SK-N-SH treated with all-trans-retinoic acid at 6 μM for 48 hours (cell line): ENCODE measurements at regions not wholly inside any gene's neighbourhood (a gene's known extent, or its start where the extent isn't known, plus 50 kb on each side); places are given as distances from the start of the nearest gene placed in this dataset.

Experiments
- ATAC-seq: fragments of 200-7000 bp; cut with Tn5 transposase; 3 replicates; pipeline ENCODE4 v1.9.1; 2020; ENCODE audit warnings: mild to moderate bottlenecking, moderate library complexity
- ARNTL ChIP-seq: fragments of 450-650 bp; formaldehyde crosslinking; IDR thresholded peaks from 2 replicates; pipeline ENCODE4 v1.5.0; 2020; ENCODE audit warnings: low read depth, mild to moderate bottlenecking, moderate library complexity, borderline replicate concordance
- BACH2 ChIP-seq: fragments of 250-450 bp; sonication (Bioruptor Pico); IDR thresholded peaks from 2 replicates; pipeline ENCODE4 v1.9.0; 2021; ENCODE audit warnings: mild to moderate bottlenecking, borderline replicate concordance
- CREB5 ChIP-seq: fragments of 250-450 bp; sonication (Bioruptor Pico); IDR thresholded peaks from 2 replicates; pipeline ENCODE4 v1.5.1; 2020; ENCODE audit warnings: low read depth, mild to moderate bottlenecking, moderate library complexity
- CSDC2 ChIP-seq: fragments of 250-450 bp; sonication (Bioruptor Pico); IDR thresholded peaks from 2 replicates; pipeline ENCODE4 v1.5.0; 2020; ENCODE audit warnings: mild to moderate bottlenecking, moderate library complexity
- CSRNP3 ChIP-seq: fragments of 250-450 bp; sonication (Bioruptor Pico); IDR thresholded peaks from 2 replicates; pipeline ENCODE4 v1.5.1; 2021; ENCODE audit warnings: mild to moderate bottlenecking, moderate library complexity
- GLIS3 ChIP-seq: fragments of 250-450 bp; sonication (Bioruptor Pico); IDR thresholded peaks from 2 replicates; pipeline ENCODE4 v1.5.0; 2020; ENCODE audit warnings: mild to moderate bottlenecking, moderate library complexity
- ISL1 ChIP-seq: fragments of 250-450 bp; sonication (Bioruptor Pico); IDR thresholded peaks from 2 replicates; pipeline ENCODE4 v2.1.2; 2022; ENCODE audit warnings: mild to moderate bottlenecking, moderate library complexity
- OSR1 ChIP-seq: fragments of 250-450 bp; sonication (Bioruptor Pico); IDR thresholded peaks from 2 replicates; pipeline ENCODE4 v1.8.0; 2022; ENCODE audit warnings: moderate library complexity, mild to moderate bottlenecking, inconsistent platforms
- PATZ1 ChIP-seq: fragments of 250-450 bp; sonication (Bioruptor Pico); IDR thresholded peaks from 2 replicates; pipeline ENCODE4 v1.8.0; 2020; ENCODE audit warnings: mild to moderate bottlenecking, moderate library complexity, borderline replicate concordance
- POU6F1 ChIP-seq: fragments of 250-450 bp; sonication (Bioruptor Pico); IDR thresholded peaks from 2 replicates; pipeline ENCODE4 v1.8.0; 2021; ENCODE audit warnings: low read depth, mild to moderate bottlenecking, moderate library complexity, borderline replicate concordance
- PPARA ChIP-seq: fragments of 250-450 bp; sonication (Bioruptor Pico); IDR thresholded peaks from 2 replicates; pipeline ENCODE4 v1.5.0; 2020; ENCODE audit warnings: mild to moderate bottlenecking, borderline replicate concordance
- RARB ChIP-seq: fragments of 250-450 bp; sonication (Bioruptor Pico); IDR thresholded peaks from 2 replicates; pipeline ENCODE4 v1.8.0; 2021; ENCODE audit warnings: mild to moderate bottlenecking, moderate library complexity
- SNAI2 ChIP-seq: fragments of 250-450 bp; sonication (Bioruptor Pico); IDR thresholded peaks from 2 replicates; pipeline ENCODE4 v1.5.0; 2020; ENCODE audit warnings: mild to moderate bottlenecking, moderate library complexity
- TCF4 ChIP-seq: fragments of 250-450 bp; sonication (Bioruptor Pico); IDR thresholded peaks from 2 replicates; pipeline ENCODE4 v1.8.0; 2021; ENCODE audit warnings: mild to moderate bottlenecking, moderate library complexity, borderline replicate concordance
- TOX ChIP-seq: fragments of 250-450 bp; sonication (Bioruptor Pico); IDR thresholded peaks from 2 replicates; pipeline ENCODE4 v1.8.0; 2021; ENCODE audit warnings: mild to moderate bottlenecking, moderate library complexity, borderline replicate concordance
- TSHZ2 ChIP-seq: fragments of 250-450 bp; sonication (Bioruptor Pico); IDR thresholded peaks from 2 replicates; pipeline ENCODE4 v1.5.0; 2020; ENCODE audit warnings: mild to moderate bottlenecking, moderate library complexity
- ZC3H10 ChIP-seq: fragments of 250-450 bp; sonication (Bioruptor Pico); IDR thresholded peaks from 2 replicates; pipeline ENCODE4 v1.5.1; 2021; ENCODE audit warnings: mild to moderate bottlenecking, moderate library complexity
- ZFP3 ChIP-seq: fragments of 250-450 bp; sonication (Bioruptor Pico); IDR thresholded peaks from 2 replicates; pipeline ENCODE4 v1.5.0; 2020; ENCODE audit warnings: mild to moderate bottlenecking, moderate library complexity
- ZFP30 ChIP-seq: fragments of 450-650 bp; formaldehyde crosslinking; IDR thresholded peaks from 2 replicates; pipeline ENCODE4 v1.5.0; 2022; ENCODE audit warnings: mild to moderate bottlenecking, moderate library complexity
- ZNF565 ChIP-seq: fragments of 450-650 bp; formaldehyde crosslinking; conservative IDR thresholded peaks from 2 replicates; pipeline ENCODE4 v1.5.0; 2020; ENCODE audit warnings: low read depth, mild to moderate bottlenecking, moderate library complexity
- ZNF70 ChIP-seq: fragments of 450-650 bp; formaldehyde crosslinking; IDR thresholded peaks from 2 replicates; pipeline ENCODE4 v1.5.0; 2020; ENCODE audit warnings: mild to moderate bottlenecking, moderate library complexity
- ZNF8 ChIP-seq: fragments of 450-650 bp; formaldehyde crosslinking; IDR thresholded peaks from 2 replicates; pipeline ENCODE4 v1.5.0; 2020; ENCODE audit warnings: mild to moderate bottlenecking, moderate library complexity

GRCh38 chr6:90818163-90818562 lies 231.3 kb upstream of the MAP3K7 start (continued):
- TF ChIP-seq GLIS3 (CRISPR knock-in tag) (no peak), CSDC2 (CRISPR knock-in tag) (no peak), ZFP30 (CRISPR knock-in tag) (no peak), OSR1 (CRISPR knock-in tag) (no peak)
- TF ChIP-seq, all 23 proteins: peak for 0

- no peak for ATAC-seq
- TF ChIP-seq CREB5 (CRISPR knock-in tag) = no peak
- TF ChIP-seq PATZ1 (CRISPR knock-in tag) = no peak
- TF ChIP-seq POU6F1 = no peak
- TF ChIP-seq ARNTL (CRISPR knock-in tag) = no peak
- no peak for TF ChIP-seq TCF4 (CRISPR knock-in tag)
- TF ChIP-seq CSRNP3 (CRISPR knock-in tag) = no peak
- no peak for TF ChIP-seq ISL1 (CRISPR knock-in tag)
- no peak for TF ChIP-seq ZFP30 (CRISPR knock-in tag)
- no peak for TF ChIP-seq RARB (CRISPR knock-in tag)
- TF ChIP-seq SNAI2 = no peak
- no peak for TF ChIP-seq OSR1 (CRISPR knock-in tag)
- TF ChIP-seq ZNF8 = no peak
- TF ChIP-seq ZC3H10 (CRISPR knock-in tag) = no peak
- TF ChIP-seq ZNF70 (CRISPR knock-in tag) = no peak
- TF ChIP-seq ZNF565 (CRISPR knock-in tag) = no peak
- no peak for TF ChIP-seq ZFP3 (CRISPR knock-in tag)
- no peak for TF ChIP-seq TSHZ2 (CRISPR knock-in tag)
- TF ChIP-seq TOX (CRISPR knock-in tag) = no peak
Observed at GRCh38 chr6:90816764-90817163, 229.9 kb upstream of the MAP3K7 start.

- ATAC-seq = no peak
- TF ChIP-seq ZNF565 (CRISPR knock-in tag) (no peak), CSRNP3 (CRISPR knock-in tag) (no peak), RARB (CRISPR knock-in tag) (no peak), PATZ1 (CRISPR knock-in tag) (no peak), TCF4 (CRISPR knock-in tag) (no peak), ARNTL (CRISPR knock-in tag) (no peak), BACH2 (CRISPR knock-in tag) (no peak), TSHZ2 (CRISPR knock-in tag) (no peak), OSR1 (CRISPR knock-in tag) (no peak), SNAI2 (no peak), PPARA (no peak)
Observed at GRCh38 chr6:90811596-90812226, 224.8 kb upstream of the MAP3K7 start.
